ENCODE measurements at regions not wholly inside any gene's neighbourhood (a gene's known extent, or its start where the extent isn't known, plus 50 kb on each side); places are given as distances from the start of the nearest gene placed in this dataset.

- H3K4me2 ChIP-seq (ENCODE audit: insufficient read depth, low read length) = no peak overlapping the region
- no peak overlapping the region for H3K27ac ChIP-seq (ENCODE audit: extremely low read depth, low read depth, low read length)
- no peak overlapping the region for H3K9ac ChIP-seq (ENCODE audit: insufficient read depth in 1 of 2, low read depth in 2 of 2, low read length in 2 of 2)
- no peaks in the 10 kb centered on the region for H3K79me2 ChIP-seq (ENCODE audit: control insufficient read depth, insufficient read depth, low read length)
- ChIA-PET CTCF (ENCODE audit: low intra/inter-chr PET ratio) (no interaction called here), POLR2A (interaction anchor here (1.1 to 2.3 kb wide), 2 partner anchors 12 to 176 kb away, joined by 4 to 10 read pairs; partner anchors contain the start of gene KLF6)
- in situ Hi-C loops (cut with MboI) = no loop called here
- H3K9me3 ChIP-seq (replicated peaks; ENCODE audit: control insufficient read depth, insufficient read depth, low read depth, low read length) = no peaks in the 10 kb centered on the region
- H2AFZ ChIP-seq (ENCODE audit: low read depth, low read length) = no peak overlapping the region
- peaks cover 20 to 23% of the 10 kb centered on the region in 2 experiments for H3K27me3 ChIP-seq (ENCODE audit: control insufficient read depth in 2 of 2, insufficient read depth in 2 of 2, low read length in 2 of 2)
- no peaks in the 10 kb centered on the region for H3K36me3 ChIP-seq (ENCODE audit: control insufficient read depth, insufficient read depth, low read length)
- FAIRE-seq = no peak
- no peak for ATAC-seq
- 16% methylated on average over 4 of the region's 4 CpGs for WGBS (ENCODE audit: insufficient coverage, low coverage, missing lambda C conversion rate)
- intact Hi-C loops (cut with micrococcal nuclease) = no loop called here
- BruUV-seq (replicated peaks) = no TSS peak
- peaks cover 3% of the 10 kb centered on the region for H3K9me1 ChIP-seq (ENCODE audit: control insufficient read depth, insufficient read depth, low read length)
- no peaks in the 10 kb centered on the region for H3K4me1 ChIP-seq (replicated peaks in 1 of 2; ENCODE audit: control insufficient read depth in 2 of 2, insufficient read depth in 2 of 2, low read length in 2 of 2)
- H4K20me1 ChIP-seq (replicated peaks; ENCODE audit: control insufficient read depth, insufficient read depth, low read length) = no peaks in the 10 kb centered on the region
- no peak overlapping the region for H3K4me3 ChIP-seq
- TF ChIP-seq MTA1 (IDR thresholded peaks at IDR 0.05; ENCODE audit: borderline replicate concordance) (no peak), LARP7 (IDR thresholded peaks at IDR 0.05) (no peak), CREM (IDR thresholded peaks at IDR 0.05; ENCODE audit: low read depth) (no peak), FOXA1 (IDR thresholded peaks at IDR 0.05; ENCODE audit: borderline replicate concordance) (no peak), DMBX1 (CRISPR knock-in tag; IDR thresholded peaks at IDR 0.05; ENCODE audit: borderline replicate concordance) (no peak), GTF2E2 (tag; IDR thresholded peaks at IDR 0.05) (no peak)
- DNase-seq (ENCODE audit: extremely low read depth in 1 of 4, low spot score in 3 of 4) = no peak
Observed at GRCh38 chr10:3961082-3961481, 176.1 kb upstream of the KLF6 start.

GRCh38 chr10:3960496-3960895 lies 175.5 kb upstream of the KLF6 start:
- no peak overlapping the region for H3K9ac ChIP-seq (ENCODE audit: insufficient read depth in 1 of 2, low read depth in 2 of 2, low read length in 2 of 2)
- ChIA-PET CTCF (ENCODE audit: low intra/inter-chr PET ratio) (no interaction called here), POLR2A (interaction anchor here (1.1 to 2.3 kb wide), 2 partner anchors 13 to 175 kb away, joined by 4 to 10 read pairs; partner anchors contain the start of gene KLF6)
- H2AFZ ChIP-seq (ENCODE audit: low read depth, low read length) = no peak overlapping the region
- in situ Hi-C loops (cut with MboI) (no loop called here), intact Hi-C loops (cut with micrococcal nuclease) (no loop called here)
- FAIRE-seq (no peak), DNase-seq (ENCODE audit: extremely low read depth in 1 of 4, low spot score in 3 of 4) (no peak), ATAC-seq (no peak)
- no peaks in the 10 kb centered on the region for H3K36me3 ChIP-seq (ENCODE audit: control insufficient read depth, insufficient read depth, low read length)
- no peaks in the 10 kb centered on the region for H3K4me1 ChIP-seq (replicated peaks in 1 of 2; ENCODE audit: control insufficient read depth in 2 of 2, insufficient read depth in 2 of 2, low read length in 2 of 2)
- no TSS peak for BruUV-seq (replicated peaks)
- no peak overlapping the region for H3K4me2 ChIP-seq (ENCODE audit: insufficient read depth, low read length)
- no peak overlapping the region for H3K27ac ChIP-seq (ENCODE audit: extremely low read depth, low read depth, low read length)
- peaks cover 20 to 23% of the 10 kb centered on the region in 2 experiments for H3K27me3 ChIP-seq (ENCODE audit: control insufficient read depth in 2 of 2, insufficient read depth in 2 of 2, low read length in 2 of 2)
- no peaks in the 10 kb centered on the region for H4K20me1 ChIP-seq (replicated peaks; ENCODE audit: control insufficient read depth, insufficient read depth, low read length)
- 18% methylated on average over 5 of the region's 5 CpGs for WGBS (ENCODE audit: insufficient coverage, low coverage, missing lambda C conversion rate)
- no peaks in the 10 kb centered on the region for H3K79me2 ChIP-seq (ENCODE audit: control insufficient read depth, insufficient read depth, low read length)
- H3K4me3 ChIP-seq = no peak overlapping the region
- H3K9me1 ChIP-seq (ENCODE audit: control insufficient read depth, insufficient read depth, low read length) = peaks cover 3% of the 10 kb centered on the region
- H3K9me3 ChIP-seq (replicated peaks; ENCODE audit: control insufficient read depth, insufficient read depth, low read depth, low read length) = no peaks in the 10 kb centered on the region
- no peak for TF ChIP-seq PKNOX1 (IDR thresholded peaks at IDR 0.05)
- TF ChIP-seq SUPT5H (IDR thresholded peaks at IDR 0.05) = no peak
- TF ChIP-seq PML (IDR thresholded peaks at IDR 0.05; ENCODE audit: low read length) = no peak
- TF ChIP-seq ZBED1 (IDR thresholded peaks at IDR 0.05) = no peak
- no peak for TF ChIP-seq POU5F1 (IDR thresholded peaks at IDR 0.05; ENCODE audit: borderline replicate concordance, low read depth, low read length, partially characterized antibody)
- no peak for TF ChIP-seq L3MBTL2 (IDR thresholded peaks at IDR 0.05)
- TF ChIP-seq ASH1L (IDR thresholded peaks at IDR 0.05; ENCODE audit: borderline replicate concordance, low read depth, partially characterized antibody) = no peak
- no peak for TF ChIP-seq EP400 (IDR thresholded peaks at IDR 0.05)
- TF ChIP-seq RFX5 (IDR thresholded peaks at IDR 0.05; ENCODE audit: low read depth, low read length) = no peak
- no peak for TF ChIP-seq TAF9B (IDR thresholded peaks at IDR 0.05; ENCODE audit: partially characterized antibody)
- TF ChIP-seq MEF2D (tag; conservative IDR thresholded peaks at IDR 0.05; ENCODE audit: low read depth) = no peak
- no peak for TF ChIP-seq HDAC3 (IDR thresholded peaks at IDR 0.05; ENCODE audit: borderline replicate concordance, partially characterized antibody)
- TF ChIP-seq POLR2B (IDR thresholded peaks at IDR 0.05; ENCODE audit: low read depth, partially characterized antibody) = no peak
- TF ChIP-seq ZNF76 (CRISPR knock-in tag; IDR thresholded peaks at IDR 0.05; ENCODE audit: borderline replicate concordance) = no peak
- TF ChIP-seq HEY1 (CRISPR knock-in tag; IDR thresholded peaks at IDR 0.05; ENCODE audit: borderline replicate concordance) = no peak

Measured in K562 (cell line).